B cell (primary cell): ENCODE measurements at regions not wholly inside any gene's neighbourhood (a gene's known extent, or its start where the extent isn't known, plus 50 kb on each side); places are given as distances from the start of the nearest gene placed in this dataset.

ENCODE experiments used
- ATAC-seq: fragments of 200-7000 bp; cut with Tn5 transposase; one replicate; pipeline ENCODE4 v1.10.0; 2021; ENCODE audit warnings: low read depth, mild to moderate bottlenecking, moderate number of reproducible peaks, moderate library complexity
- CTCF ChIA-PET: fragments of 350-600 bp; sonication (Branson Sonifier 250); formaldehyde crosslinking; loops from one replicate; lab custom pipeline; 2021; ENCODE audit warnings: antibody characterized with exemption, inconsistent platforms; lab: Charles Lee
- POLR2A ChIA-PET: fragments of 350-600 bp; sonication (Branson Sonifier 250); formaldehyde crosslinking; loops from one replicate; lab custom pipeline; 2021; ENCODE audit warnings: antibody characterized with exemption; lab: Charles Lee
- DNase-seq: peaks from one replicate; pipeline ENCODE4 v3.0.0; 2013
- H2AFZ ChIP-seq: 2 replicates; pipeline ENCODE4 v1.6.1; 2012; ENCODE audit warnings: mild to moderate bottlenecking, low read depth, low read length; ENCODE audit not compliant: insufficient read depth, poor library complexity, severe bottlenecking
- H3K27ac ChIP-seq, 2 donors: 1 replicate in 1 of 2; 2 replicates in 1 of 2; pipeline ENCODE4 v1.5.1; 2012 to 2013; ENCODE audit warnings: low read length in 2 of 2, mild to moderate bottlenecking in 2 of 2, moderate library complexity in 1 of 2
- H3K27me3 ChIP-seq, 4 experiments: fragments of 200-600 bp in 1 of 4; sonication (generic) in 1 of 4; replicated peaks in 1 of 4; 1 replicate in 2 of 4; 2 replicates in 2 of 4; pipeline versions ENCODE4 v1.6.1 to v1.7.0; 2013 to 2016; ENCODE audit warnings: low read length in 3 of 4, mild to moderate bottlenecking in 2 of 4, mixed read lengths in 1 of 4, moderate library complexity in 1 of 4; ENCODE audit not compliant: insufficient read depth in 4 of 4, control insufficient read depth in 3 of 4; ENCODE audit errors: control extremely low read depth in 1 of 4
- H3K36me3 ChIP-seq, 2 experiments: replicated peaks in 1 of 2; 1 replicate in 1 of 2; 2 replicates in 1 of 2; pipeline versions ENCODE4 v1.6.1 to v1.7.1; 2013; ENCODE audit warnings: low read length in 1 of 2; ENCODE audit not compliant: insufficient read depth in 2 of 2, control insufficient read depth in 1 of 2; ENCODE audit errors: control extremely low read depth in 1 of 2, extremely low read depth in 1 of 2
- H3K4me1 ChIP-seq, 2 donors: fragments of 200-600 bp in 1 of 2; sonication (generic) in 1 of 2; 1 replicate in 1 of 2; 2 replicates in 1 of 2; pipeline versions ENCODE4 v1.5.1 to v1.6.1; 2013 to 2017; ENCODE audit warnings: low read length in 2 of 2; ENCODE audit not compliant: control insufficient read depth in 2 of 2, insufficient read depth in 2 of 2
- H3K4me2 ChIP-seq: replicated peaks from 2 replicates; pipeline ENCODE3; 2012; ENCODE audit warnings: mild to moderate bottlenecking, low read depth, low read length; ENCODE audit not compliant: poor library complexity, severe bottlenecking
- H3K4me3 ChIP-seq, 5 experiments: fragments of 200-600 bp in 1 of 5; sonication (generic) in 1 of 5; 1 replicate in 3 of 5; 2 replicates in 2 of 5; pipeline versions ENCODE4 v1.5.1 to v1.7.0; 2011 to 2016; ENCODE audit warnings: low read length in 4 of 5, mild to moderate bottlenecking in 4 of 5, low read depth in 2 of 5, control low read depth in 1 of 5, moderate library complexity in 1 of 5; ENCODE audit not compliant: insufficient read depth in 1 of 5; ENCODE audit errors: control extremely low read depth in 1 of 5, extremely low read depth in 1 of 5
- H3K79me2 ChIP-seq: fragments of 200-600 bp; sonication (generic); one replicate; pipeline ENCODE4 v1.6.0; 2016; ENCODE audit warnings: low read length; ENCODE audit not compliant: control insufficient read depth, insufficient read depth
- H3K9ac ChIP-seq: fragments of 200-600 bp; sonication (generic); 2 replicates; pipeline ENCODE4 v1.6.1; 2017; ENCODE audit warnings: mild to moderate bottlenecking, low read length, moderate library complexity
- H3K9me3 ChIP-seq, 3 donors: one replicate each; pipeline versions ENCODE4 v1.6.1 to v1.7.1; 2013; ENCODE audit warnings: low read length in 2 of 3; ENCODE audit not compliant: control insufficient read depth in 2 of 3, insufficient read depth in 1 of 3; ENCODE audit errors: control extremely low read depth in 1 of 3
- H4K20me1 ChIP-seq: 2 replicates; pipeline ENCODE4 v1.6.0; 2012; ENCODE audit warnings: mild to moderate bottlenecking, low read length; ENCODE audit not compliant: insufficient read depth, control insufficient read depth, poor library complexity, severe bottlenecking
- H3K27ac Mint-ChIP-seq: one replicate; pipeline ENCODE4 v1.8.0; 2021; ENCODE audit warnings: mixed read lengths
- H3K27me3 Mint-ChIP-seq: one replicate; pipeline ENCODE4 v1.8.0; 2021; ENCODE audit warnings: mixed read lengths
- H3K4me1 Mint-ChIP-seq: one replicate; pipeline ENCODE4 v1.8.0; 2021; ENCODE audit warnings: mixed read lengths
- H3K4me3 Mint-ChIP-seq: one replicate; pipeline ENCODE4 v1.8.0; 2021; ENCODE audit warnings: mixed read lengths
- H3K9me3 Mint-ChIP-seq: one replicate; pipeline ENCODE4 v1.8.0; 2022; ENCODE audit warnings: mixed read lengths; ENCODE audit not compliant: insufficient read depth
- CTCF ChIP-seq: fragments of 200-600 bp; IDR thresholded peaks from one replicate; pipeline ENCODE4 v1.8.0; 2022; ENCODE audit warnings: antibody characterized with exemption, mild to moderate bottlenecking
- EZH2 ChIP-seq: IDR thresholded peaks from 2 replicates; pipeline ENCODE4 v1.6.1; 2012; ENCODE audit warnings: borderline replicate concordance, low read depth, mild to moderate bottlenecking, moderate library complexity, low read length; ENCODE audit not compliant: insufficient read depth, poor library complexity, severe bottlenecking
- WGBS: methylation state at CpG from one replicate; pipeline ENCODE4 v1.1.5; 2013; ENCODE audit warnings: missing lambda C conversion rate; ENCODE audit not compliant: insufficient coverage; 5-methylcytosine and 5-hydroxymethylcytosine counted together
- intact Hi-C: fragments of 100-400 bp; cut with micrococcal nuclease; formaldehyde crosslinking; loops from one replicate; pipeline ENCODE4 v1.10.0; 2022

DNA sequence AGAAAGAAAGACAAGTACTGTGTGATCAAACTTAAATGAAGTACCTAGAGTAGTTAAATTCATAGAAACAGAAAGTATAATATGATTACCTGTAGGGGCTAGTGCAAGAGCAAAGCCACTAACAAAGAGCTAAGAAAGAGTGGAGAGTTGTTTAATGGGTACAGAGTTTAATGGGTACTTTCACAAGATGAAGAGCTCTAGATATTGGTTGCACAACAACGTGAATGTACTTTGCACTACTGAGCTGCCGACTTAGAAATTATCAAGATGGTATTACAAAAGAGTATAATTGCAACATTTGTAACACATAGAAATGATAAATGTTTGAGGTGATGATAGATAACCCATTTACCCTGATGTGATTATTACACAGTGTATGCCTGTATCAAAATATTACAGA is 140.3 kb upstream of the GPC6 start:
- H3K9me3 Mint-ChIP-seq, result peaks cover 9% of the 10 kb centered on the region
- no peaks in the 10 kb centered on the region for H3K27me3 ChIP-seq
- no CpG with 5 or more reads among the region's 2 CpGs for WGBS
- POLR2A ChIA-PET, result no interaction called here
- intact Hi-C loops, result no loop called here
- no peaks in the 10 kb centered on the region for H3K79me2 ChIP-seq
- H3K27ac ChIP-seq, result no peak overlapping the region
- H3K9me3 ChIP-seq, result no peaks in the 10 kb centered on the region
- no peaks in the 10 kb centered on the region for H3K36me3 ChIP-seq
- H3K27me3 Mint-ChIP-seq, result no peaks in the 10 kb centered on the region
- CTCF ChIA-PET, result no interaction called here
- no peak overlapping the region for H3K4me3 ChIP-seq
- H3K4me1 ChIP-seq, result no peaks in the 10 kb centered on the region
- no peak overlapping the region for H3K4me3 Mint-ChIP-seq
- no peak overlapping the region for H3K27ac Mint-ChIP-seq
- no peak overlapping the region for H3K4me2 ChIP-seq
- H2AFZ ChIP-seq, result no peak overlapping the region
- no peaks in the 10 kb centered on the region for H3K4me1 Mint-ChIP-seq
- ATAC-seq (no peak), DNase-seq (no peak)
- TF ChIP-seq EZH2 (no peak), CTCF (no peak)
- H4K20me1 ChIP-seq, result no peaks in the 10 kb centered on the region
- no peak overlapping the region for H3K9ac ChIP-seq

DNA sequence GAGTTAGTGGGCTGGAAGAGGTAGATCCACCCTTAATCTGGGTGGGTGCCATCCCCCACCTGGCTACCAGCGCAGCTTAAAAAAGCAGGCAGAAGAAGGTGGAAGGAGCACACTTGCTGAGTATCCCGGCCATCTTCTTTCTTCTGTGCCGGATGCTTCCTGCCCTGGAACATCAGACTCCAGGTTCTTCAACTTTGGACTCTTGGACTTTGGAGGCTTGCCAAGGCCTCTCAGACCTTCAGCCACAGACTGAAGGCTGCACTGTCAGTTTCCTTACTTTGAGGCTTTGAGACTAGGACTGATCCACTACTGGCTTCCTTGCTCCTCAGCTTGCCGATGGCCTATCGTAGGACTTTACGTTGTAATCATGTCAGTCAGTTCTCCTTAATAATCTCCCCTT is 127.6 kb upstream of the GPC6 start:
- no peak overlapping the region for H3K27ac Mint-ChIP-seq
- ATAC-seq, result no peak
- DNase-seq, result no peak

More for the DNA sequence above, 127.6 kb upstream of the GPC6 start:
- Mint-ChIP-seq H3K4me3 (no peak overlapping the region), H3K4me1 (no peaks in the 10 kb centered on the region), H3K27me3 (no peaks in the 10 kb centered on the region), H3K9me3 (no peaks in the 10 kb centered on the region)
- CTCF ChIA-PET, result no interaction called here
- H3K9me3 ChIP-seq, result peaks cover 0 to 5% (median 2%) of the 10 kb centered on the region in 3 donors
- no peak overlapping the region for H3K4me3 ChIP-seq
- TF ChIP-seq EZH2 (no peak), CTCF (no peak)
- no peaks in the 10 kb centered on the region for H4K20me1 ChIP-seq
- H3K27me3 ChIP-seq, result no peaks in the 10 kb centered on the region
- H3K9ac ChIP-seq, result no peak overlapping the region
- POLR2A ChIA-PET, result no interaction called here
- no peaks in the 10 kb centered on the region for H3K36me3 ChIP-seq
- 97% methylated on average over 6 of the region's 6 CpGs for WGBS
- no peaks in the 10 kb centered on the region for H3K4me1 ChIP-seq
- H3K79me2 ChIP-seq, result no peaks in the 10 kb centered on the region
- H3K27ac ChIP-seq, result no peak overlapping the region
- no peak overlapping the region for H2AFZ ChIP-seq
- intact Hi-C loops, result no loop called here
- no peak overlapping the region for H3K4me2 ChIP-seq
